H1 (cell line): ENCODE measurements at regions not wholly inside any gene's neighbourhood (a gene's known extent, or its start where the extent isn't known, plus 50 kb on each side); places are given as distances from the start of the nearest gene placed in this dataset.

ENCODE experiments used
- MAFK ChIP-seq: IDR thresholded peaks from 2 replicates; pipeline ENCODE4 v1.6.1; 2012; ENCODE audit warnings: low read depth, mild to moderate bottlenecking, improper control_type of control experiment, low read length
- RXRA ChIP-seq: IDR thresholded peaks from 2 replicates; pipeline ENCODE4 v1.6.1; 2011; ENCODE audit warnings: low read depth, mild to moderate bottlenecking, low read length, moderate library complexity; ENCODE audit not compliant: insufficient read depth
- SP2 ChIP-seq: IDR thresholded peaks from 2 replicates; pipeline ENCODE4 v1.6.1; 2012; ENCODE audit warnings: mild to moderate bottlenecking, low read length, inconsistent platforms
- TF ChIP-seq, protein P1 (sequence below): IDR thresholded peaks from 2 replicates; pipeline ENCODE4 v1.6.1; 2011; ENCODE audit warnings: low read depth, mild to moderate bottlenecking, low read length; ENCODE audit not compliant: insufficient read depth

DNA sequence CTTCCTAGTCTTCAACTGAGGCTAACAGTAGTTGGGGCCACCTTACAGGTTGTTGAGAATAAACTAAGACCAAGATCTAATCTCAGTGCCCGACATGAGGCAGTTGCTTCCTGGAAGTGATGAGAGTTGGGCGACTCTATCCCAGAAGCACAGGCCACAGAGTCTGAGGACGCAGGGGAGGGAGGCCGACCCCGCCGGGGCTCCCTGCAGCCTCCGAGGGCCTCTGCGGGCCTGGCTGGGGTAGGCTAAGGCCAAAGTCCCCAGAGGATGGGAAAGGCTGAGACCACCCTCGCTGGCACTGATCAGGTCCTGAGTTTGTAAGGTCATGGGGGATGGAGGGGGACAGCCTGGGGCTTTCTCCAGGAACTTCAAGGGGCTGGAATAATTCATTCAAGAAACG, 74.0 kb downstream of the ENGASE start (continued):
- no peak for TF ChIP-seq MAFK
- TF ChIP-seq, protein P1, sequence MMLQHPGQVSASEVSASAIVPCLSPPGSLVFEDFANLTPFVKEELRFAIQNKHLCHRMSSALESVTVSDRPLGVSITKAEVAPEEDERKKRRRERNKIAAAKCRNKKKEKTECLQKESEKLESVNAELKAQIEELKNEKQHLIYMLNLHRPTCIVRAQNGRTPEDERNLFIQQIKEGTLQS = no peak
- TF ChIP-seq SP2 = no peak
- TF ChIP-seq RXRA = no peak
